ENCODE measurements at regions not wholly inside any gene's neighbourhood (a gene's known extent, or its start where the extent isn't known, plus 50 kb on each side); places are given as distances from the start of the nearest gene placed in this dataset.
"Not testable (repeated sequence)": the region's sequence is repeated elsewhere in the genome, so short reads cannot be mapped to it uniquely, and the experiment has no call there.

DNA sequence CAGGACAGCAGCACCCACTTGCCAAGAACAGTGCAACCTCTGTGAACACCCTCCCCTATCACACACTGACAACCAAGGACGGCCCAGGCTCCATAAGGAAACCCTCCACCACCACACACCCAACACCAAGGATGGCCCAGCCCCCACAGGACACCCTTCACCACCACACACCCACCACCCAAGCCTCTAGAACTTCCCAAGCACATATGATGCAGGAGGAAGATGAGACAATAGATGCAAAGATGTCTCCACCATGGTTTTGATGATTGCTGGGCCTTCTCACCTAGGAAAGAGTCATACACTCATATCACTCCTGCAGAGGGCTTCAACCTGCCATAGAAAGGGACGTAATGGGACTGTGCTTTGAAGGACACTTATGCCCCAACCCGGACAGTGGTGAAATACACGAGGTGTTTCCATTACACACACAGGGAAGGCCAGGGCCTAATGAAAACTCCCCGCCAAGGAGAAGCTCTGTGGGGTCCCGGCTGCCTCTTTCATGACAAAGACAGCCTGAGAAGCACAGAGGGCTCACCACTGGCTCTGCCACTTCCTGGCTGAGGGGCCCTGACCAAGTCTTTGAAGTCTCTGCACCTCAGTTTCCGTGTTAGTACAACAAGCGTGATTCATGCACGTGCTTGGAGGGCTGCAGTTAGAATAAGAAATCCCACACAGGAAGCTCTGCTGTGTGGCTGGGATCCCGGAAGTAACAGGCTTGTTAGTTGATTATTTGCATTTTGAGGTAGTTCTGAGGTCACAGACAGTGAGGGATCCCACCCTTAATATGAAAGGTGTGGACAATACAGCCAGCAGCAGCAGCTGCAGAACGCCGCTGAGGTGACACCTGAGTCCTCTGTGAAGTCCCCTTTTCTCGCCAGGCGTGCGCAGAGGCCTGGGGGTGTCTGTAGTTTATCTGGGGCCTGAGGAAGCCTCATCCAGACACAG lies 61.9 kb upstream of the ATP12A start:
- peak; percentile 42 for DNase-seq (ENCODE audit: low read depth)

DNA sequence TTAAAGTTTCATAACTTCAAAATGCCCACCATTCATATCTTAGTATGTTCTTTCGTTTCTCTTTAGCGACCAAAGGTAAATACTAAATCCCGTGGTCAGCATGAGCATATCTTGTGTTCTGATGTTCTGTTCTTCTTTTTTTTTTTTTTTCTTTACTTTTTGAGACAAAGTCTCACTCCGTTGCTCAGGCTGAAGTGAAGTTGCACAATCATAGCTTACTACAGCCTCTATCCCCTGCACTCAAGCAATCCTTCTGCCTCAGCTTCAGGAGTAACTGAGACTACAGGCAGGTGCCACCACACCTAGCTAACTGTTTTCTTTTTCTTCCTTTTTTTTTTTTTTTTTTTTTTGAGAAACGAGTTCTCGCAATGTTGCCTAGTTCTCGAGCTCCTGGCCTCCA lies 60.9 kb upstream of the ATP12A start:
- no peak for DNase-seq (ENCODE audit: low read depth)

DNA sequence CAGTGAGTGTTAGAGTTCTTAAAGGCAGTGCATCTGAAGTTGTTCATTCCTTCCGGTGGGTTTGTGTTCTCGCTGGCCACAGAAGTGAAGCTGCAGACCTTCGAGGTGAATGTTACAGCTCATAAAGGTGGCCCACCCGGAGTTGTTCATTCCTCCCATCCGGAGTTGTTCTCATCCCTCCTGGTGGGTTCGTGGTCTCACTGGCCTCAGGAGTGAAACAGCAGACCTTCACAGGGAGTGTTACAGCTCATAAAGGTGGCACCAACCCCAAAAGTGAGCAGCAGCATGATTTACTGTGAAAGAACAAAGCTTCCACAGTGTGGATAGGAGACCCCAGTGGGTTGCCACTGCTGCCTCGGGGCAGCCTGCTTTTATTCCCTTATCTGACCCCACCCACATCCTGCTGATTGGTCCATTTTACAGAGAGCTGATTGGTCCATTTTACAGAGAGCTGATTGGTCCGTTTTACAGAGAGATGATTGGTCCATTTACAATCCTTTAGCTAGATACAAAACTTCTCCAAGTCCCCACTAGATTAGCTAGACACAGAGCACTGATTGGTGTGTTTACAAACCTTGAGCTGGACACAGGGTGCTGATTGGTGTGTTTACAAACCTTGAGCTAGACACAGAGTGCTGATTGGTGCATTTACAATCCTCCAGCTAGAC lies 57.6 kb upstream of the ATP12A start:
- not testable (repeated sequence) for DNase-seq (ENCODE audit: low read depth)

DNA sequence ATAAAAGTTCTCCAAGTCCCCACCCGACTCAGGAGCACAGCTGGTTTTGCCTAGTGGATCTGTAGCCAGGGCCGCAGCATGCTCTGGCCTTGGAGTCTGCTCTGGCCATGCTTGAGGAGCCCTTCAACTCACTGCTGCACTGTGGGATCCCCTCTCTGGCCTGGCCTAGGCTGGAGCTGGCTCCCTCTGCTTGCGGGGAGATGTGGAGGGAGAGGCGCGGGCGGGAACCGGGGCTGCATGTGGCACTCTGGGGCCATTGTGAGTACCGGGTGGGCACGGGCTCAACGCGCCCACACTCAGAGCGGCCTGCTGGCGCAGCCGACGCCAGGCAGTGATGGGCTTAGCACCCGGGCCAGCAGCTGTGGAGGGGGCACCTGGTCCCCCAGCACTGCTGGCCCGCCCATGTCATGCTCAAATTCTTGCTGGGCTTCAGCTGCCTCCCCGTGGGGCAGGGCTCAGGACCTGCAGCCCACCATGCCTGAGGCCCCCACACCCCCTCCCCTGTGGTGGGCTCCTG lies 57.0 kb upstream of the ATP12A start:
- no peak for DNase-seq (ENCODE audit: low read depth)

DNA sequence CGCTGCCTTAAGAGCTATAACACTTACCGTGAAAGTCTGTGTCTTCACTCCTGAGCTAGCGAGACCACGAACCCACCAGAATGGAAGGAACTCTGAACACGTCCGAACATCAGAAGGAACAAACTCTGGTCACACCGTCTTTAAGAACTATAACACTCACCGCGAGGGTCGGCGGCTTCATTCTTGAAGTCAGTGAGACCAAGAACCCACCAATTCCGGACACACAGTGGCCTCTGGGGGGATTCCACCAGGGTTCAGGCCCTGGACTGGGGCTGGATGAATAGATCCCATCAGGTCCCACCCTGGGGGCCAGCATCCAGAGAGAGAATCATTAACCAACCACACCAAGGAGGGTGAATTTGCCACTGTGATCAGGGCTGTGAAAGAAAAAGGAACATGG lies 55.8 kb upstream of the ATP12A start:
- no peak for DNase-seq (ENCODE audit: low read depth)

DNA sequence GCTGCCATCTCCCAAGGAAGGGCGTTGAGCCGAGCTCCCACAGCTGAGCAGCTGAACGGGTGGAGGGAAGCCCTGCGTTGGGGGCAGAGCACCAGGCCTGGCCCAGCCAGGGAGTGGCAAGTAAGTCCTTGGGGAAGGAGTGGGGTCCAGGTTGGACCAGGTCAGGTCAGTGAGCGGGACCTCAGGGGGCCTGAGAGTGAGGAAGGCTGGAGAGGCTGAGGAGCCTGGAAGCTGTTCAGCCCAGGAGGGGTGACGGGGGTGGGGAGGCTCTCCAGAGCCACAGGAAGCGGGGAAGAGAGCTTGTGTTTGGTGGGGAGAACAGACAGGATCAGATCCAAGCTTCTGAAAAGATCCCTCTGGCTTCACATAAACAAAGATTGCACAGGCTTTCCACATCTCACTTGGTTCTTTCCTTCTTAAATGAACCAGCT lies 55.4 kb upstream of the ATP12A start:
- DNase-seq (ENCODE audit: low read depth), result no peak

DNA sequence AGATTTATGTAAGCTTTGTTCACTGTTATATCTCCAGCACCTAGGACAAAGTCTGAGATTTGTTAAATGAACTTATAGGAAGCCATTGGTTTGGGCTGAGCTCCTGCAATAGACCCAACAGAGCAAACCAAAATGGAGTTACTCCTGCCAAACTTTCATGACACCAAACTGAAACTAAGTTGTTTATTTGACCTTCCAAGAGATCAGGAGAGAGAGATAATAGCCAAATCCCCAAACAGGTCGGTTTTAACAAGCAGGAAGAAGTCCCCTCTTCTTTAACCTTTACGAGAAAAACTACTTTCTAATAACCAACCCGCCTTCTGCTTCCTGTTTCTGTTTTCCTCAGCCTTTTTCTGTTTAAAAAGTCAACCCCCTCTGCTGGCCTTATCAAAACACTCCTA lies 54.9 kb upstream of the ATP12A start:
- no peak for DNase-seq (ENCODE audit: low read depth)

DNA sequence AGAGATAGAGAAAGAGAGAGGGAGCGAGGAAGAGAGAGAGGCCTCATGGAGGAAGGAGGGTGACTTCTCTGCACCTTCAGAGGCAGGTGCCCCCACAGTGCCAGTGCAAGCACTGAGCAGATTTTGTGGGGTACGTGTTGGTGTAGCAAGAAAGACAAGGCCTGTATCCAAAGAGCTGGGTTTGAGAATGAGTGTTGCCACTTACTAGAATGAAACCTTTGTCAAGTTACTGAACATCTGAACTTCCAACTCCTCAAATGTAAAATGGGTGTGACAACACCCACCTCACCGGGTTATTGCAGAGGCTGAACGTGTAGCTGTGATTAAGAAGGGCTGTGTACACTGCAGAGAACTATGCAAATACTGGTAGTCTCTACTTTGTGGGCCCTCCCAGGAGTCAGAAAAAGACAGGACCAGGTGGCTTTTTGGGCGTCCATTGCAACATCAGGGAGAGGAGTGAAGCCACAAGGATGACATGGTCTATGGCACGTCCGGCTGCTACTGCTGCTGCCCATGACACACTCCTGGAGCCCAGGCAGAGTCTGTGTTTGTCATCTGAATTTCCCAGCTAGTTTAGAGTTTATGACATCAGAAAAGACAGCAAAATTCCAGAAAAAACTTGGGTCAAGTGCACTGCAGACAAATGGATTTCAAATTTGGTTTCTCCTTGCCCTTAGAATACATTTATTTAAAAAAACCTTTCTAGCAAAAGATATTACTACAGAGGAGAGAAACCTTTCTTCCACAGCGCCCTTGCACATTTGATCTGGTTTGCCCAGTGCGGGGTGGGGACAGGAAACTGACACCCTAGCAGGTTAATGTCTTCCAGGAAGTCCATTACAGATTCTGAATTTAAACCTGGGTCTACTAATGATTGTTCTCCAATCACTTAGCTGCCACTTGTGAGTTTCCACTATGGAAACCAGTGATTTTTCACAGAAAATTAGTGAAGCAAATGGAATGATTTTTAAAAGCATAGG lies 54.0 kb upstream of the ATP12A start:
- peak; percentile 20 for DNase-seq (ENCODE audit: low read depth)

DNA sequence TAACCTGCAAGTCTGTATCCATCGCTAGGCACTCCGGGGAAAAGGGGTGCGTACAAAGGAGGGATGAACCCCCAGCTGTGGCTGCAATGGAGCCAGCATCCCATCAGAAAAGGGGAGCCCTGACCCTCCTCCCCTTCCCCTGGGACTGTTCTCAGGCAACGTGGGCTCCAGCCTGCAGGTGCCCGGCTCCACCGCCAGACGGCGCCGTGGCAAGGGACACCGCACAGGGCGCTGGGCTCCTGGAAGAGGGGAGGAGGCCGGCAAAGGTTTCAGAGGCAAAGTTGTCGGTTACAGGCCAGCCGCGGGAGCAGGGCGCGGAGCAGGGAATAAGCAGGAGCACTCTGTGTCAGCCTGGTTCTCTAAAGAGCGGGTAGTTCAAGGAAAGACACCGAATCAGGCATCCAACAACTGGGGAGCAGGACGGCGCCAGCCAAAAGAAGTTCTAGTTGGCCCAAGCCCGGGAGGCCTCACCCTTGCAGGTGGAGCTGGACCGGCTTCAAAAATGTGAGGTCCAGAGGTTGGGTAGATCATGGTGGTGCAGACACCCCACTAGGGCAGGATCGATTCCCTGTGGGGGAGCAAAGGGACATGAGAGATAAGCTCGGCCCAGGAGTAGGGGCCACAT lies 53.0 kb upstream of the ATP12A start:
- DNase-seq (ENCODE audit: low read depth), result no peak

DNA sequence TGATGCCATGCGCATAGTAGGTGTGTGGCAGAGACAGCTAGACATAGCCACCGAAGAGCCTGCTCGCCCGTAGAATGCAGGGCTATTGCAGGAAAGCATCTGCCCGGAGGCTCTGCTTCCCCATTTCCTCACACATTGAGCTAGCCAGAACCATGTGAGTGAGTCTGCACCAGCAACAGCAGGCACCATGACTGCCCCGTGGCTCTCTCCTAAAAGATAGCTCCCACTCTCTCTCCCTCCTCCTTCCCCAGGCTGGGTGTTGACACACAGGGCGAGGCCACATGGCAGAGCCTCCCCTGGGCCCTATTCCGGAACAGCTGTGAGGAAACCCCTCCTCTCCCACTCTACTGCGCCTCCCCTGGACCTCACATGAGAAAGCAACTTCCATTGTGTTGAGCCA lies 52.3 kb upstream of the ATP12A start:
- no peak for DNase-seq (ENCODE audit: low read depth)

DNA sequence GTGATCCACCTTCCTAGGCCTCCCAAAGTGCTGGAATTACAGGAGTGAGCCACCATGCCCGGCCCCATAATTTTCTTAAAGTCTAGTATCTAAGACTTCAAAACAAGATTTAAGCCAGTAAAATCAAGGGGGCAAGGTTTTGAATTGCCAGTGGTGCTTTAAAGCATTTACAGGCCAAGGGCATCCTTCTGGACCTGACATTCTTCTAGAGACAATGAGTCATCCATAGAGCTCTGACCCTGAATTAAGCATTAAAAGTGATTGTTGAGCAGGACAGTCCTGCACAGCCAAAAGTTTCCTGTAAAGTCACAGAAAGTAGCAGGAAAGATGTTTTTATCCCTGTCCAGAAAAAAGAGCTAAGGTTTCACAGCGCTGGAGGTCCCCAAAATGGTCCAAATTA lies 50.9 kb upstream of the ATP12A start:
- DNase-seq (ENCODE audit: low read depth), result no peak

DNA sequence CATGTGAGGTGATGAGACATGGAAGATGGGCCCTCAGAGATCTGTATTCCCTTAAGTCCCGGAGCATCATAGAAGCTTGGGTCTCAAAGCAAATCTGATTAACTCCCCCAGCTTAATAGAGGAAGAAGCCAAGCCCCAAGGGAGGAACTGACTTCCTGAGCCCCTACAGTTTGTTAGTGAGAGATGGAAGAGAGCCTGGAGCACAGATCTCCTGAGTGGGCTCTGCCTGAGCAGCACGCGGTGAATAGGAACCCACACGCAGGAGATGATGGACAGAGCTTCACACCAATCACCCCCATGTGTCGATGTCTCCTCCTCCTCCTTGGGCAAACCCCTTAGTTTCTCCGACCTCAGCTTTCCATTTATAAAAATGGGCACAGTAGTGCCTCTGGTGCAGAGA lies 50.1 kb upstream of the ATP12A start:
- DNase-seq (ENCODE audit: low read depth), result no peak
